ENCODE measurements at regions not wholly inside any gene's neighbourhood (a gene's known extent, or its start where the extent isn't known, plus 50 kb on each side); places are given as distances from the start of the nearest gene placed in this dataset.

DNA sequence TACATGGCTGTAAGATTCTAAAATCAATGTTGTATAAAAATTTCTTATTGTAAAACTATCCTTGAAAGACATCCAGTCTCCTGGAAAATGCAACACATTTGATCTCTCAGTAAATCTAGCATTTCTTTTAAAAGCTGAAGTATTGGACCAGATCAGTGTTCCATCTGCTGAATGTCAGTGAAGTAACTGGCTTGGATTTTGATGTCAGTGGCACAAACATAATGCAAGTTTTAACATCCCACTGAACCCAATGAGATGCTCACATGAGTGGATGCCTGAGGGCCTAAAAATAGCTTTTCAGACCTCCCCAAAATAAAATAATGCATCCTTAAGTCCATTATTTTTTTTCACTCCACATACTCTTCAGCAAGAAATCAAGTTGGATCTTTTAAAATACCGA lies 1432.2 kb downstream of the MRPL39 start:
- no peak for TF ChIP-seq USF2 (IDR thresholded peaks at IDR 0.05; ENCODE audit: low read depth, low read length)
- TF ChIP-seq, protein P1, sequence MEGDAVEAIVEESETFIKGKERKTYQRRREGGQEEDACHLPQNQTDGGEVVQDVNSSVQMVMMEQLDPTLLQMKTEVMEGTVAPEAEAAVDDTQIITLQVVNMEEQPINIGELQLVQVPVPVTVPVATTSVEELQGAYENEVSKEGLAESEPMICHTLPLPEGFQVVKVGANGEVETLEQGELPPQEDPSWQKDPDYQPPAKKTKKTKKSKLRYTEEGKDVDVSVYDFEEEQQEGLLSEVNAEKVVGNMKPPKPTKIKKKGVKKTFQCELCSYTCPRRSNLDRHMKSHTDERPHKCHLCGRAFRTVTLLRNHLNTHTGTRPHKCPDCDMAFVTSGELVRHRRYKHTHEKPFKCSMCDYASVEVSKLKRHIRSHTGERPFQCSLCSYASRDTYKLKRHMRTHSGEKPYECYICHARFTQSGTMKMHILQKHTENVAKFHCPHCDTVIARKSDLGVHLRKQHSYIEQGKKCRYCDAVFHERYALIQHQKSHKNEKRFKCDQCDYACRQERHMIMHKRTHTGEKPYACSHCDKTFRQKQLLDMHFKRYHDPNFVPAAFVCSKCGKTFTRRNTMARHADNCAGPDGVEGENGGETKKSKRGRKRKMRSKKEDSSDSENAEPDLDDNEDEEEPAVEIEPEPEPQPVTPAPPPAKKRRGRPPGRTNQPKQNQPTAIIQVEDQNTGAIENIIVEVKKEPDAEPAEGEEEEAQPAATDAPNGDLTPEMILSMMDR (conservative IDR thresholded peaks at IDR 0.05; ENCODE audit: low read depth, low read length), result no peak
- TF ChIP-seq POLR2A (IDR thresholded peaks at IDR 0.05; ENCODE audit: low read depth, low read length), result no peak
- no peak for TF ChIP-seq SMC3 (IDR thresholded peaks at IDR 0.05; ENCODE audit: low read depth, low read length)
- no peak for TF ChIP-seq MAFK (IDR thresholded peaks at IDR 0.05; ENCODE audit: low read depth, low read length)
- TF ChIP-seq RAD21 (IDR thresholded peaks at IDR 0.05; ENCODE audit: low read length), result no peak
- no peak for TF ChIP-seq MXI1 (IDR thresholded peaks at IDR 0.05; ENCODE audit: borderline replicate concordance, low read depth, low read length)
- TF ChIP-seq BHLHE40 (IDR thresholded peaks at IDR 0.05; ENCODE audit: low read depth, low read length), result no peak
- no peak for TF ChIP-seq RFX5 (IDR thresholded peaks at IDR 0.05; ENCODE audit: low read depth, low read length)
- TF ChIP-seq FOS (IDR thresholded peaks at IDR 0.05; ENCODE audit: low read depth, low read length), result no peak
- TF ChIP-seq NFE2L2 (IDR thresholded peaks at IDR 0.05; ENCODE audit: low read depth, low read length), result no peak
- no peak for TF ChIP-seq ELK1 (IDR thresholded peaks at IDR 0.05; ENCODE audit: borderline replicate concordance, low read depth, low read length)

Data from IMR-90 (cell line).